ENCODE measurements at regions not wholly inside any gene's neighbourhood (a gene's known extent, or its start where the extent isn't known, plus 50 kb on each side); places are given as distances from the start of the nearest gene placed in this dataset.

- no peaks in the 10 kb centered on the region for H3K4me1 ChIP-seq (ENCODE audit: insufficient read depth, low read length, poor library complexity, severe bottlenecking)
- CTCF ChIA-PET, result no interaction called here
- H3K27ac ChIP-seq (ENCODE audit: low read depth, low read length, poor library complexity, severe bottlenecking), result no peak overlapping the region
- no peaks in the 10 kb centered on the region for H3K9me3 ChIP-seq (ENCODE audit: low read depth, low read length, poor library complexity, severe bottlenecking)
- no peaks in the 10 kb centered on the region for H3K27me3 ChIP-seq (replicated peaks; ENCODE audit: insufficient read depth, low read depth, low read length, poor library complexity)
- POLR2A ChIA-PET (ENCODE audit: low non-redundant PET), result interaction anchor here (0.7 kb wide), 1 partner anchor 70 kb away, joined by 3 read pairs; no protein-coding TSS in a partner anchor
- TF ChIP-seq CTCF (conservative IDR thresholded peaks at IDR 0.05; ENCODE audit: low read depth, low read length), result no peak
- no peak for TF ChIP-seq EZH2 (IDR thresholded peaks at IDR 0.05; ENCODE audit: borderline replicate concordance, low read depth, low read length, poor library complexity, severe bottlenecking)
- H3K36me3 ChIP-seq (ENCODE audit: insufficient read depth, low read length, poor library complexity, severe bottlenecking), result no peaks in the 10 kb centered on the region
- BruUV-seq (replicated peaks), result no TSS peak
- no peak for DNase-seq (ENCODE audit: low spot score)
- H3K4me3 ChIP-seq (ENCODE audit: low read depth, low read length, poor library complexity, severe bottlenecking), result no peak overlapping the region
- intact Hi-C loops (cut with micrococcal nuclease; ENCODE audit: unreplicated experiment), result no loop called here
These were observed 84.8 kb downstream of the CPN2 start for GRCh38 chr3:194265996-194266964.

GRCh38 chr3:194267744-194268653, 83.1 kb downstream of the CPN2 start:
- TF ChIP-seq CTCF (conservative IDR thresholded peaks at IDR 0.05; ENCODE audit: low read depth, low read length) (no peak), EZH2 (IDR thresholded peaks at IDR 0.05; ENCODE audit: borderline replicate concordance, low read depth, low read length, poor library complexity, severe bottlenecking) (no peak)
- Histone ChIP-seq H3K36me3 (ENCODE audit: insufficient read depth, low read length, poor library complexity, severe bottlenecking) (no peaks in the 10 kb centered on the region), H3K4me1 (ENCODE audit: insufficient read depth, low read length, poor library complexity, severe bottlenecking) (peaks cover under 1% of the 10 kb centered on the region), H3K27ac (ENCODE audit: low read depth, low read length, poor library complexity, severe bottlenecking) (no peak overlapping the region), H3K27me3 (replicated peaks; ENCODE audit: insufficient read depth, low read depth, low read length, poor library complexity) (no peaks in the 10 kb centered on the region), H3K9me3 (ENCODE audit: low read depth, low read length, poor library complexity, severe bottlenecking) (no peaks in the 10 kb centered on the region), H3K4me3 (ENCODE audit: low read depth, low read length, poor library complexity, severe bottlenecking) (no peak overlapping the region)
- no peak for DNase-seq (ENCODE audit: low spot score)
- intact Hi-C loops (cut with micrococcal nuclease; ENCODE audit: unreplicated experiment), result no loop called here
- ChIA-PET CTCF (no interaction called here), POLR2A (ENCODE audit: low non-redundant PET) (no interaction called here)
- BruUV-seq (replicated peaks), result no TSS peak

GRCh38 chr3:194268654-194269512, 82.2 kb downstream of the CPN2 start:
- no TSS peak for BruUV-seq (replicated peaks)
- no peaks in the 10 kb centered on the region for H3K36me3 ChIP-seq (ENCODE audit: insufficient read depth, low read length, poor library complexity, severe bottlenecking)
- no peak overlapping the region for H3K27ac ChIP-seq (ENCODE audit: low read depth, low read length, poor library complexity, severe bottlenecking)
- DNase-seq (ENCODE audit: low spot score), result no peak
- ChIA-PET POLR2A (ENCODE audit: low non-redundant PET) (no interaction called here), CTCF (no interaction called here)
- H3K4me1 ChIP-seq (ENCODE audit: insufficient read depth, low read length, poor library complexity, severe bottlenecking), result peaks cover 4% of the 10 kb centered on the region
- H3K9me3 ChIP-seq (ENCODE audit: low read depth, low read length, poor library complexity, severe bottlenecking), result no peaks in the 10 kb centered on the region
- no peak overlapping the region for H3K4me3 ChIP-seq (ENCODE audit: low read depth, low read length, poor library complexity, severe bottlenecking)
- intact Hi-C loops (cut with micrococcal nuclease; ENCODE audit: unreplicated experiment), result no loop called here
- TF ChIP-seq EZH2 (IDR thresholded peaks at IDR 0.05; ENCODE audit: borderline replicate concordance, low read depth, low read length, poor library complexity, severe bottlenecking), result no peak
- no peak for TF ChIP-seq CTCF (conservative IDR thresholded peaks at IDR 0.05; ENCODE audit: low read depth, low read length)
- no peaks in the 10 kb centered on the region for H3K27me3 ChIP-seq (replicated peaks; ENCODE audit: insufficient read depth, low read depth, low read length, poor library complexity)

All from A673 (cell line).